IPS DF 19.7 (cell line): ENCODE measurements at regions not wholly inside any gene's neighbourhood (a gene's known extent, or its start where the extent isn't known, plus 50 kb on each side); places are given as distances from the start of the nearest gene placed in this dataset.
A peak's percentile ranks its signal among the peaks of the same experiment; 100 is the strongest.
"Not testable (repeated sequence)": the region's sequence is repeated elsewhere in the genome, so short reads cannot be mapped to it uniquely, and the experiment has no call there.

Source experiments
- DNase-seq: peaks from one replicate; pipeline ENCODE4 v3.0.0-alpha.2; 2013; ENCODE audit warnings: low read depth, low spot score

DNA sequence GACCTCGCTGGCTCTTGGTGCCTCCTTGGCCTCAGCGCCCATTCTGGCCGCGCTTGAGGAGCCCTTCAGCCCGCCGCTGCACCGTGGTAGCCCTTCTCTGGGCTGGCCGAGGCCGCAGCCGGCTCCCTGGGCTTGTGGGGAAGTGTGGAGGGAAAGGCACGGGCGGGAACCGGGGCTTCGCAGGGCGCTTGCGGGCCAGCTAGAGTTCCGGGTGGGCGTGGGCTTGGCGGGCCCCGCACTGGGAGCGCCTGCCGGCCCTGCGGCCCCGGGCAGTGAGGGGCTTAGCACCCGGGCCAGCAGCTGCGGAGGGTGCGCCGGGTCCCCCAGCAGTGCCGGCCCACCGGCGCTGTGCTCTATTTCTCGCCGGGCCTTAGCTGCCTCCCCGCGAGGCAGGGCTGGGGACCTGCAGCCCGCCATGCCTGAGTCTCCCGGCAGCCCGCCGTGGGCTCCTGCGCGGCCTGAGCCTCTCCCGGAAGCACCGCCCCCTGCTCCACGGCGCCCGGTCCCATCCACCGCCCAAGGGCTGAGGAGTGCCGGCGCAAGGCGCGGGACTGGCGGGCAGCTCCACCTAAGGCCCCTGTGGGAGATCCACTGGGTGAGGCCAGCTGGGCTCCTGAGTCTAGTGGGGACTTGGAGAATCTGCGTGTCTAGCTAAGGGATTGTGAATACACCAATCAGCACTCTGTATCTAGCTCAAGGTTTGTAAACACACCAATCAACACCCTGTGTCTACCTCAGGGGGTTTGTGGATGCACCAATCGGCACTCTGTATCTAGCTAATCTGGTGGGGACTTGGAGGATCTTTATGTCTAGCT, 141.1 kb downstream of the SLCO4C1 start:
- DNase-seq = not testable (repeated sequence)

DNA sequence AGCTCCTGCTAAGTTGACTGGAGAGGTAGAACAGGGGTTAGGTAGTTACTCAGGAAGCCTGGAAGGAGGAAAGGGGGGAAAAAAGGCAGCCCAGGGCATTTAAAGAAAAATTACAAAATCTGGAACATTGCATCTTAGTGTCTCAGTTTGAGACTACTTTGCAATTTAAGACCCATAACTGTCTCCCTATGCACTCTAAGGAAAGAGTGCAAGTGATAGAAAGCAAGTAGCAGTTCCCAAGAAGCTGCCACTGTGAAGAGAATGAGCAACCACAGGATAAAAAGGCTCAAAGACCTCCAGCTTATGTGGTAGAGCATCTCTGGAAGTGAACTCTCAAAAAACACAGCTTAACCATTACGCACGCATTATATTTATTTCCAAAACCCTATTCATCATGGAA, 141.8 kb downstream of the SLCO4C1 start:
- no peak for DNase-seq

- no peak for DNase-seq
Observed at GRCh38 chr5:102153003-102153759, 142.9 kb downstream of the SLCO4C1 start.

DNA sequence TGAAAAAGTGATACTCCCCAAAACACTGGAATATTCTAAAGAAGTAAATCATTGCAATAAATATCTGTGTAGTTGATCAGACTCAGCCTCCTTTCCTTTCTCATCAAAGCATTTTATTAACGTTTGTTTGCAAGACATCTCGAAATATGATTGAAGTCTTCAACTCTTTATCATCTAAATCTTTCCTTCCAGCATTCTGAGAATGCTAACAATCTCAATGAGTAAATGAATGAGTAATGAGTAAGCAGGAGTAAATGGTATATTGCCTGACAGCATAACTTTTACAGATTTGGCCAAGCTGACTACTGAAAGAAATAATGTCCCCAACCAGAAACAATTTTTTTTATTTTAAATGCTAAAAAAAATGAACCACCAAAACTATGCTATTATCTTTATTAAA, 157.1 kb downstream of the SLCO4C1 start:
- DNase-seq = no peak

DNA sequence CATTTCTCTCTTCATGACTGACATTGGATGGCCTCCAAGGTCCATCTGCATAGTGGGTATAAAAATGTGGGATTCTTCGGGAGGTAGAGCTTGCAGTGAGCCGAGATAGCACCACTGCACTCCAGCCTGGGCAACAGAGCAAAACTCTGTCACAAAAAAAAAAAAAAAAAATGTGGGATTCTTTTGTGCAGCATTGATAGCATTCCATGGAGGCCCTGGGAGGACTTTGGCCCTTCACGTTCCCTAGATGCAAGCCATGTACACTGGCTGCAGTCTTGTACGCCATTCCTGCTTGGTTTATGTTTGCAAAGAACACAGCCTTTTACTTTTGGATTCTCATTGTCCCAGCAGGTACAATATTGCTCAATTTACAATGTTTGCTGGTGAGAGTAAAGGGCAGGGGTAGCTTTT, 157.8 kb downstream of the SLCO4C1 start:
- no peak for DNase-seq

- no peak for DNase-seq
Observed at GRCh38 chr5:102130890-102131289, 165.2 kb downstream of the SLCO4C1 start.

GRCh38 chr5:102130386-102130785, 165.7 kb downstream of the SLCO4C1 start:
- DNase-seq = no peak

GRCh38 chr5:102119252-102119651, 176.8 kb downstream of the SLCO4C1 start:
- no peak for DNase-seq

- no peak for DNase-seq
Observed at GRCh38 chr5:102115736-102116135, 180.3 kb downstream of the SLCO4C1 start.

DNA sequence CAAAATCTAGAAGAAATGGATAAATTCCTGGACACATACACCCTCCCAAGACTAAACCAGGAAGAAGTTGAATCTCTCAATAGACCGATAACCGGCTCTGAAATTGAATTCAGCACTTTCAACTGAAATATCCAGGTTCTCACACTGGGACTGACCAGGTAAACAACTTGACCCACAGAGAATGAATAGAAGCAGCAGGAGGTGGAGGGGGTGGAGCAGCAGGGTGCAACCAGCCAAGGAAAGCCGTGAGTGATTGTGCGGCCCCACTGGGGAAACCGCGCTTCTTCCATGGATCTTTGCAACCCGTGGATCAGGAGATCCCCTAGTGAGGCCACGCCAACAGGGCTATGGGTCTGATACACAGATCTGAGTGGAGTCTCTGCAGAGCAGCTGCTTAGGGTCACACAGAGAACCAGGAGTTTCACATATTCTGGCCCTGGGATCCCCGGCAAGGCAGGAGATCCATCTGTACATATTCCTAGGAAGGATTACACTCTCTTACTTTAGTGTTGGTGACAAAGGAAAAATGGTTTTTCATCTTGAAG, 181.5 kb downstream of the SLCO4C1 start:
- DNase-seq = no peak

DNA sequence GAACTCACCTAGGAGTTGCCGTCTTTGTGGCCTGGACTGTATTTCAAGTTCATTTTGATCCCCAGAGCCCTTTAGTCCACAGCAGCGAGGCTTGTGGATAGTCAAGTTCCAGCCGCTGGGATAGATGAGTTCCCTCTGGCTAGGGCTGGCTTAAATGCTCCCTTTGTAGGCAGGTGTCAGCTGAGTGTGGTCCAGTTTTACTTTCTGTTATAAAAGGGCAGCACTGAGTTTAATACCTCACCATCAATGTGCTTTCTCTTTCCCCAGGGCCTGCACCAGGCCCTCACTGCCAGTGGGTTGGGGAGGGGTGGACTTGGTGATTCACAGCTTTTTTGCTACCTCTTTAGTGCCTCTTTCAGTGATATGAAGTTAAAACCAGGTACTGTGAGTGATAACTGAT, 188.2 kb downstream of the SLCO4C1 start:
- DNase-seq = no peak

DNA sequence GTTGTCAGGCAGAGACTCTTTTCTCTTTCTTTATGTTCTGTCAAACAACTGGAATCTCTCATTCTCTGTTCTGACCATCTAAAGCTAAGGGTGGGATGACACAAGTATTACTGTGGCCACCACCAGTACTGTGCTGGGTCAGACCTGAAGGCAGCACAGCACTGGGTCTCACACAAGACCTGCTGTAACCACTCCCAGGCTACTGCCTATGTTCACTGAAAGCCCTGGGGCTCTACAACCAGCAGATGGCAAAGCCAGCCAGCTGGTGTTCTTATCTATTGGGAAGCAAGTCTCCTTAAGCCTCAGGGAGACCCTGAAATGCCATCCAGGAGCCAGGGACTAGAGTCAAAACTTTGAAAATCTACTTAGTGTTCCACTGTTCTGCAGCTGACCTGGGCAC, 189.5 kb downstream of the SLCO4C1 start:
- DNase-seq = no peak

GRCh38 chr5:102099766-102100331, 196.2 kb downstream of the SLCO4C1 start:
- no peak for DNase-seq

DNA sequence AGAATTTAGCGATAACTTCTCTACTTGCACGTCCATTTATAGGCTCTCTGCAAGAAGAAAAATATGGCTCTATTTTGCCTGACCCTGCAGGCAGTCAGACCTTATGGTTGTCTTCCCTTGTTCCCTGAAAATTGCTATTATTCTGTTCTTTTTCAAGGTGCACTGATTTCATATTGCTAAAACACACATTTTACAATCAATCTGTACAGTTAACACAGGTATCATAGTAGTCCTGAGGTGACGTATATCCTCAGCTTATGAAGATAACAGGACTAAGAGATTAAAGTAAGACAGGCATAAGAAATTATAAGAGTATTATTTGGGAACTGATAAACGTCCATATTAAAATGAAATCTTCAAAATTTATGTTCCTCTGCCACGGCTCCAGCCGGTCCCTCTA, 197.0 kb downstream of the SLCO4C1 start:
- not testable (repeated sequence) for DNase-seq

DNA sequence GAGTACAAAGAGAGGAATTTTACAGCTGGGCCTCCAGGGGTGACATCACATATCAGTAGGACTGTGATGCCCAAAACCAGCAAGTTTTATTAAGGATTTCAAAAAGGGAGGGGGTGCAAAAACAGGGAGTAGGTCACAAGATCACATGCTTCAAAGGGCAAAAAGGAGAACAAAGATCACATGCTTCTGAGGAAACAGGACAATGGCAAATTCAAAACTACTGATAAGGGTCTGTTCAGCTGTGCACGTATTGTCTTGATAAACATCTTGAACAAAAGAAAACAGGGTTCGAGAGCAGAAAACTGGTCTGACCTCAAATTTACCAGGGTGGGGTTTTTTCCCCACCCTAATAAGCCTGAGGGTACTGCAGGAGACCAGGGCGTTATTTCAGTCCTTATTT, 197.5 kb downstream of the SLCO4C1 start:
- not testable (repeated sequence) for DNase-seq

DNA sequence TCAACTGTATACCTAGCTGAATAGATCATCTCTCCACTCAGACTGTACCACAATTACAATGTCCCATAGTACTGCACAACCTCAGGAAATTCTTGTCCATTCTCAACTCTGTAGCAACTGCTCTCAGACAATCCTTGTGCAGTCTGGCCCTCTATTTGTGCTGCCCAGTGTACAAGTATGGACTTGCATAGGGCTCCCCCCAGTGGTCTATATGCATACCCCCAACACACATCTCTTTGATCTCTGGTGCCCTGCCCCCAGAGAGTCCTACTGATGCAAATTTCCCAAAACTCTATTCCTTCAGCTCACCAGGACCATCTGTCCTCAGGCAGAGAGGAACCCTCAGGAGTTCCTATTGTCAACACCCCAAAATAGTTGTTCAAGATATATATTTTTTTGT, 205.3 kb downstream of the SLCO4C1 start:
- peak; percentile 20 for DNase-seq

DNA sequence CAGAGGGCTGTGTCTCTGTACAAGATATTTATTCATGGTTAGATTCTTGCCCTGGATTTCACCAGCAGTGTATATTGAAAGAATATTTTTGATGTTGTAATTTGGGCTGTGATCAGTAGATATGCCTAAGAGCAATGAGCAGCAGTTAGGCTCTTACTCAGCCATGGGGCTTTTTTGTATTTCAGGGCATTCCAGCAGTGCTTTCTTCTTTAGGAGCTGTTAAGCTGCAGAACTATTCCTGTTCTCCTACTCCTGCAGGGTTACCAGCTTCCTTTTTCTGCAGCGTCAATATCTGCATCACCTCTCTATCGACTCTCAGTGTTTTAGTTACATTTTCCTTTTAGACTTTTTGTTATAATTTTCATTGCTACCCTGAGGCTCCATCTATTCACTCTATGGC, 206.2 kb downstream of the SLCO4C1 start:
- DNase-seq = no peak

GRCh38 chr5:102087906-102088305, 208.2 kb downstream of the SLCO4C1 start:
- no peak for DNase-seq

- no peak for DNase-seq
Observed at GRCh38 chr5:102080288-102080687, 215.8 kb downstream of the SLCO4C1 start.

- DNase-seq = no peak
Observed at GRCh38 chr5:102077920-102078319, 218.2 kb downstream of the SLCO4C1 start.

GRCh38 chr5:102069974-102070373, 226.1 kb downstream of the SLCO4C1 start:
- no peak for DNase-seq

DNA sequence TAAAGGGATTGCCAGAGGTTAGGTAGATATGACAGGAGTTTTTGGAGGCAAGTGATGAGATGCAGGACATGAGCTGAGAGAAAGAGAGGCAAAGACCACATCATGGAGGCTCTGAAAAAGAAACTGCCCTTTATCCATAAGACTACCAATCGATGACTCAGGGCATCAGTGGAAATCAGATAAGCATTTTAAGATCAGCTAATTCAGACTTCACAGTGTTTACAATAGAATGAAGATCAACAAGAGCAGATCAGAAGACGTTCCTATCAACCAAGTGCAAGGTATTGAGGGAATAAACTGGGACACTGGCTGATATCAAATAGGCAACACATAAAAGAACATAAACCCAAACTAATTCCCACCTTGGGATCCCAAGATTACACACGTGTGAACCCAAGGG, 227.2 kb downstream of the SLCO4C1 start:
- DNase-seq = no peak
